CD14-positive monocyte (primary cell): ENCODE measurements at regions not wholly inside any gene's neighbourhood (a gene's known extent, or its start where the extent isn't known, plus 50 kb on each side); places are given as distances from the start of the nearest gene placed in this dataset.

Experiments used
- DNase-seq, 3 donors: peaks; one replicate each; pipeline ENCODE4 v3.0.0-alpha.2; 2011 to 2022
- H2AFZ ChIP-seq: 2 replicates; pipeline ENCODE4 v1.6.0; 2012; ENCODE audit warnings: mild to moderate bottlenecking, low read depth, low read length, inconsistent platforms; ENCODE audit not compliant: insufficient read depth, poor library complexity, severe bottlenecking
- H3K27ac ChIP-seq, 2 donors: 1 replicate in 1 of 2; 2 replicates in 1 of 2; pipeline ENCODE4 v1.5.1; 2012 to 2013; ENCODE audit warnings: low read length in 2 of 2, control low read depth in 1 of 2, inconsistent platforms in 1 of 2, low read depth in 1 of 2, mild to moderate bottlenecking in 1 of 2
- H3K27me3 ChIP-seq, 2 donors: one replicate each; pipeline versions ENCODE4 v1.6.0 to v1.6.1; 2011 to 2013; ENCODE audit warnings: low read length in 2 of 2; ENCODE audit not compliant: control insufficient read depth in 2 of 2, insufficient read depth in 2 of 2
- H3K36me3 ChIP-seq, 2 donors: replicated peaks in 1 of 2; 1 replicate in 1 of 2; 2 replicates in 1 of 2; pipeline versions ENCODE4 v1.5.1 to v1.6.1; 2012 to 2013; ENCODE audit warnings: low read length in 2 of 2, control low read depth in 1 of 2, inconsistent platforms in 1 of 2, mild to moderate bottlenecking in 1 of 2; ENCODE audit not compliant: insufficient read depth in 2 of 2, control insufficient read depth in 1 of 2
- H3K4me1 ChIP-seq, 2 donors: 1 replicate in 1 of 2; 2 replicates in 1 of 2; pipeline versions ENCODE4 v1.5.1 to v1.6.1; 2012 to 2013; ENCODE audit warnings: low read length in 2 of 2, control low read depth in 1 of 2, inconsistent platforms in 1 of 2, mild to moderate bottlenecking in 1 of 2, moderate library complexity in 1 of 2; ENCODE audit not compliant: insufficient read depth in 2 of 2, control insufficient read depth in 1 of 2
- H3K4me2 ChIP-seq: replicated peaks from 2 replicates; pipeline ENCODE3; 2012; ENCODE audit warnings: low read length, moderate library complexity, mild to moderate bottlenecking; ENCODE audit not compliant: poor library complexity, severe bottlenecking; ENCODE audit errors: extremely low read depth
- H3K4me3 ChIP-seq, 3 experiments: fragments of 200-600 bp in 1 of 3; sonication (generic) in 1 of 3; replicated peaks in 1 of 3; 1 replicate in 2 of 3; 2 replicates in 1 of 3; pipeline ENCODE4 v1.5.1; 2011 to 2013; ENCODE audit warnings: low read length in 3 of 3, mild to moderate bottlenecking in 3 of 3, control low read depth in 2 of 3, low read depth in 2 of 3, inconsistent platforms in 1 of 3, moderate library complexity in 1 of 3
- H3K79me2 ChIP-seq: 2 replicates; pipeline ENCODE4 v1.6.0; 2012; ENCODE audit warnings: mild to moderate bottlenecking, control low read depth, inconsistent platforms, low read length, moderate library complexity; ENCODE audit not compliant: insufficient read depth
- H3K9ac ChIP-seq: 2 replicates; pipeline ENCODE4 v1.6.0; 2017; ENCODE audit warnings: low read length, mild to moderate bottlenecking; ENCODE audit not compliant: insufficient read depth, poor library complexity, severe bottlenecking
- H3K9me3 ChIP-seq, 2 donors: replicated peaks in 1 of 2; 1 replicate in 1 of 2; 2 replicates in 1 of 2; pipeline versions ENCODE4 v1.5.1 to v1.6.1; 2012 to 2013; ENCODE audit warnings: low read length in 2 of 2, control low read depth in 1 of 2; ENCODE audit not compliant: control insufficient read depth in 1 of 2, insufficient read depth in 1 of 2
- H4K20me1 ChIP-seq: 2 replicates; pipeline ENCODE4 v1.6.0; 2012; ENCODE audit warnings: mild to moderate bottlenecking, low read length, control low read depth, moderate library complexity; ENCODE audit not compliant: insufficient read depth
- H3K27ac Mint-ChIP-seq, 7 donors: one replicate each; pipeline ENCODE4 v1.8.0; 2020; ENCODE audit warnings: mild to moderate bottlenecking in 7 of 7, mixed read lengths in 7 of 7, moderate library complexity in 6 of 7, inconsistent platforms in 2 of 7
- H3K27me3 Mint-ChIP-seq, 3 donors: one replicate each; pipeline ENCODE4 v1.8.0; 2021 to 2022; ENCODE audit warnings: low read depth in 3 of 3, mild to moderate bottlenecking in 3 of 3, mixed read lengths in 3 of 3, moderate library complexity in 3 of 3, inconsistent platforms in 1 of 3
- H3K36me3 Mint-ChIP-seq, 2 donors: one replicate each; pipeline ENCODE4 v1.8.0; 2020; ENCODE audit warnings: mixed read lengths in 2 of 2, inconsistent platforms in 1 of 2, mild to moderate bottlenecking in 1 of 2
- H3K4me1 Mint-ChIP-seq: one replicate; pipeline ENCODE4 v1.8.0; 2020; ENCODE audit warnings: mild to moderate bottlenecking, mixed read lengths
- H3K4me3 Mint-ChIP-seq, 2 donors: one replicate each; pipeline ENCODE4 v1.8.0; 2020; ENCODE audit warnings: mild to moderate bottlenecking in 2 of 2, mixed read lengths in 2 of 2, moderate library complexity in 1 of 2
- H3K9me3 Mint-ChIP-seq, 7 donors: one replicate each; pipeline ENCODE4 v1.8.0; 2020 to 2022; ENCODE audit warnings: mixed read lengths in 7 of 7, mild to moderate bottlenecking in 6 of 7, moderate library complexity in 6 of 7, inconsistent platforms in 2 of 7
- CTCF ChIP-seq: fragments of 200-600 bp; IDR thresholded peaks from one replicate; pipeline ENCODE4 v1.8.0; 2022; ENCODE audit warnings: antibody characterized with exemption, mild to moderate bottlenecking
- WGBS: methylation state at CpG from one replicate; pipeline ENCODE4 v1.1.5; 2013; ENCODE audit warnings: missing lambda C conversion rate; ENCODE audit not compliant: insufficient coverage; 5-methylcytosine and 5-hydroxymethylcytosine counted together
- intact Hi-C, 2 donors: fragments of 100-400 bp; cut with micrococcal nuclease; formaldehyde crosslinking; loops; one replicate each; pipeline versions ENCODE4 v1.15.0 to v1.15.1; 2023

- no peaks in the 10 kb centered on the region for H3K36me3 Mint-ChIP-seq
- no peaks in the 10 kb centered on the region for H3K4me1 Mint-ChIP-seq
- no peak overlapping the region for H3K27ac ChIP-seq
- no peaks in the 10 kb centered on the region for H3K36me3 ChIP-seq
- H4K20me1 ChIP-seq, result no peaks in the 10 kb centered on the region
- peaks cover 2 to 7% (median 3%) of the 10 kb centered on the region in 3 donors for H3K27me3 Mint-ChIP-seq
- no peak overlapping the region for H3K27ac Mint-ChIP-seq
- no peak overlapping the region for H3K4me3 ChIP-seq
- no peak overlapping the region for H2AFZ ChIP-seq
- H3K9me3 ChIP-seq, result no peaks in the 10 kb centered on the region
- H3K4me1 ChIP-seq, result no peaks in the 10 kb centered on the region
- intact Hi-C loops, result no loop called here
- no peaks in the 10 kb centered on the region for H3K79me2 ChIP-seq
- no peak overlapping the region for H3K4me3 Mint-ChIP-seq
- no peak overlapping the region for H3K9ac ChIP-seq
- TF ChIP-seq CTCF, result no peak
- no peak overlapping the region for H3K4me2 ChIP-seq
- H3K27me3 ChIP-seq, result no peaks in the 10 kb centered on the region
- no peak for DNase-seq
- H3K9me3 Mint-ChIP-seq, result peaks cover 0 to 6% (median 3%) of the 10 kb centered on the region in 7 donors
- 100% methylated on average over 1 of the region's 3 CpGs for WGBS
These were observed 195.2 kb downstream of the GLI2 start for GRCh38 chr2:120930864-120931263.

GRCh38 chr2:120932472-120932871 lies 196.8 kb downstream of the GLI2 start:
- no peaks in the 10 kb centered on the region for H3K27me3 ChIP-seq
- H3K4me1 Mint-ChIP-seq, result no peaks in the 10 kb centered on the region
- H3K4me2 ChIP-seq, result no peak overlapping the region
- H3K9me3 Mint-ChIP-seq, result peaks cover 0 to 6% (median 3%) of the 10 kb centered on the region in 7 donors
- no peak overlapping the region for H3K27ac ChIP-seq
- no peak overlapping the region for H3K9ac ChIP-seq
- no peaks in the 10 kb centered on the region for H3K36me3 ChIP-seq
- no peaks in the 10 kb centered on the region for H3K4me1 ChIP-seq
- no peak overlapping the region for H3K4me3 Mint-ChIP-seq
- H2AFZ ChIP-seq, result no peak overlapping the region
- H3K27me3 Mint-ChIP-seq, result peaks cover 2 to 5% (median 2%) of the 10 kb centered on the region in 3 donors
- DNase-seq, result no peak
- H4K20me1 ChIP-seq, result no peaks in the 10 kb centered on the region
- no peaks in the 10 kb centered on the region for H3K36me3 Mint-ChIP-seq
- TF ChIP-seq CTCF, result no peak
- H3K4me3 ChIP-seq, result no peak overlapping the region
- no peaks in the 10 kb centered on the region for H3K79me2 ChIP-seq
- H3K9me3 ChIP-seq, result no peaks in the 10 kb centered on the region
- no peak overlapping the region for H3K27ac Mint-ChIP-seq
- intact Hi-C loops, result no loop called here
- WGBS, result 87% methylated on average over 5 of the region's 7 CpGs
